ENCODE measurements at regions not wholly inside any gene's neighbourhood (a gene's known extent, or its start where the extent isn't known, plus 50 kb on each side); places are given as distances from the start of the nearest gene placed in this dataset.

DNA sequence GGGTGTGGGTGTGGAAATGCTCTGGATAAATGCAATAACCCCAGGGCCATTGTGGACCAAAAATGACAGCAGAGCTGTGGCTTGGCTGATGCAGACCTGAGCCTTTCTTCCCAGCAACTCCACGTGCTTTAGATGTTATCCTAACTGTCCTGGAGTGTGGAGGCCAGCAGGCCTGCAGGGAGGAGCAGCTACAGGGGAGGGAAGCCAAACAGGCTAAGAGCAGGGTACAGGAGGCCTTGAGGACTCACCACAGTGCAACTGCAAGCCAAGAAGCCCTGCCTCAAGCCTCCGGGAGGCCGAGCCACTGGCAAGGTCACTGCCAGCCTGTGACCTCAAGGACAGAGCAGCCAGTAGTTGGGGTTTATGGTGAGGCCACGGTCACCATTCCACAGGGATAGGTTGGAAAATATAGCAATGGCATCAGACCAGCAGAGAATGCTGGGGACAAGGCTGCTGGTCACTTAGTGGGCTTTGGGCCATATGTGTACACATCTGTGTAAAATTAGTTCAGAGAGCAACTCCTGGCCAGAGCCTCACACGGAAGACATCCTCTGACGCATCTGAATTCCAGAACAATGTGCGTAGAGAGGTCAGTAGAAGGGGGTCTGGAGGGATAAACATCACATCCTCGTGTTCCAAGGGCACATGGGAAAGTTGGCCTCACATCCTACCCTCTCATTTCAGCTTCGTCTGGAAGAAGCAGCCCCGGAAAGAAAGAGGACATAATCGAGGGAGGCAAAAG, 76.2 kb upstream of the UPP2 start:
- ChIA-PET CTCF (interaction anchor here (1.1 to 6.9 kb wide), 18 partner anchors 8 to 1094 kb away, joined by 3 to 117 read pairs (median 6); no protein-coding TSS in a partner anchor), POLR2A (no interaction called here)
- DNase-seq (ENCODE audit: extremely low spot score), result no peak
- TF ChIP-seq, protein P1, sequence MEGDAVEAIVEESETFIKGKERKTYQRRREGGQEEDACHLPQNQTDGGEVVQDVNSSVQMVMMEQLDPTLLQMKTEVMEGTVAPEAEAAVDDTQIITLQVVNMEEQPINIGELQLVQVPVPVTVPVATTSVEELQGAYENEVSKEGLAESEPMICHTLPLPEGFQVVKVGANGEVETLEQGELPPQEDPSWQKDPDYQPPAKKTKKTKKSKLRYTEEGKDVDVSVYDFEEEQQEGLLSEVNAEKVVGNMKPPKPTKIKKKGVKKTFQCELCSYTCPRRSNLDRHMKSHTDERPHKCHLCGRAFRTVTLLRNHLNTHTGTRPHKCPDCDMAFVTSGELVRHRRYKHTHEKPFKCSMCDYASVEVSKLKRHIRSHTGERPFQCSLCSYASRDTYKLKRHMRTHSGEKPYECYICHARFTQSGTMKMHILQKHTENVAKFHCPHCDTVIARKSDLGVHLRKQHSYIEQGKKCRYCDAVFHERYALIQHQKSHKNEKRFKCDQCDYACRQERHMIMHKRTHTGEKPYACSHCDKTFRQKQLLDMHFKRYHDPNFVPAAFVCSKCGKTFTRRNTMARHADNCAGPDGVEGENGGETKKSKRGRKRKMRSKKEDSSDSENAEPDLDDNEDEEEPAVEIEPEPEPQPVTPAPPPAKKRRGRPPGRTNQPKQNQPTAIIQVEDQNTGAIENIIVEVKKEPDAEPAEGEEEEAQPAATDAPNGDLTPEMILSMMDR (IDR thresholded peaks at IDR 0.05; ENCODE audit: control extremely low read depth, extremely low read depth, low read depth, missing control alignments), result no peak

DNA sequence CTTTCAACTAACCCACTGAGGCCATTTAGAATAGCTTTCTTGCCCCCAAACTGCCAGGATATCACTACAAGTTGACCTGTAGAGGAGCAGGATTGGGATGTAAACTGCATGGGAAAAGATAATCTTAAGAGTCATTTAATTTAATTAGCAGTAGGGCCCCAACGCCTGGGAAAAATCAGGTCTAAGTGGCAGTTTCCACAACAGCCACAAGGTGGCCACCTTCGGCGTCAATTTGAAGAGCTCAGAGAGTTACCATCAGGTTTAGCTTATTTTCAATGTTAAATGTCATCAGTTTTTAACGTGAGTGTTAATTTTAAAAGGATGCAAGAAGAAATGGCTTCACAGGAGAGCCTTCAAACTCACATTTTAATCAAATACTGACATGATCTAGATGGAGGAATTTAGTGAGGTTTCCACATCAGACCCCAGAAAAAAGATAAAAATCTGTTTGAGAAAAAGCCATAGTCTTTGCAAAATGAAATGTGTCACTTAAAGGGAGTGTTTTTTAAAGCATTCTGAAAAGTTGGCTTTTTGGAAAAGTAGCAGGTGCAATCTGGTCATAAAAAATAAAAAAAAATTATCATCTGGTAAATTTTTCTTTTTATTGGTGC, 77.3 kb upstream of the UPP2 start:
- POLR2A ChIA-PET, result no interaction called here
- DNase-seq (ENCODE audit: extremely low spot score), result peak; percentile 41
- TF ChIP-seq, protein P1 (IDR thresholded peaks at IDR 0.05; ENCODE audit: control extremely low read depth, extremely low read depth, low read depth, missing control alignments), result peak; percentile 84
- CTCF ChIA-PET, result interaction anchor here (0.6 to 6.9 kb wide), 40 partner anchors 10 to 1101 kb away, joined by 3 to 117 read pairs (median 4); no protein-coding TSS in a partner anchor

DNA sequence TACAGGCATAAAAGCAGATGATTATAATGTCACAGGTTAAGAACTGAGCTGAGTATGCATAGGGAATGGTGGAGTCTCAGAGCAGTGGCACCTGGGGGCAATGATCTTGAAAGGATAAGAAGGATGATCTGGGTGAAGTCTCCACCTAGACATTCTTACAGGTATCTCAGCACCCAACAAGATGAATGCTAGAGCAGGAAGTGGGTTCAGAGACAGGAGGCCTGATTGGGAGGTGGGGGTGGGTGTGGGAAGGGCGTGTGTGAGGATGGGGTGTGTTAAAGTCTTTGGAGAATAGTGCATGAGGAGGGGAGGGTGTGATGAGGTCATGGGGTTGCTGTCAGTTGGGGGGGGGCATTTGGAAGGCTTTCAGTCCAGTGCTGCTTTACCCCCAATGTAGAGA, 78.8 kb upstream of the UPP2 start:
- ChIA-PET CTCF (interaction anchor here (1.8 to 6.9 kb wide), 8 partner anchors 10 to 1096 kb away, joined by 11 to 117 read pairs (median 32); no protein-coding TSS in a partner anchor), POLR2A (no interaction called here)
- TF ChIP-seq, protein P1 (IDR thresholded peaks at IDR 0.05; ENCODE audit: control extremely low read depth, extremely low read depth, low read depth, missing control alignments), result no peak
- DNase-seq (ENCODE audit: extremely low spot score), result no peak

DNA sequence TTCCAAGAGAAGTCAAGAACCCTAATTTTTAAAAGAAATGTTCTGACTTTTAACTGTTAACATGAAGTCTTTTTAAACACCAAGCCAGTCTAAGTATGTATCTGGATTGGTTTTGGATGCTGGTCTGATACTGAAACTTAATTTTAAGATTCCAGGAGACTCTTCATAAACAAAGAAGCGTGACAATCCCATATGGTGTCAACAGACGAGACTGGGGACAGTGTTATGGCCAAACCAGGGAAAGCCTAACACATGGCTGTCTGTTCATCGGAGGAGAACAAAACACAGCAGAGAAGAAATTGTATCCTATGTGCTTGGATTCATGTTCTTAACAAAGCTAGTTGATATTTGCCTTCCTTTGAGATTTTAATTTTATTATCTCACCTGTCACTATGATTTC, 80.5 kb upstream of the UPP2 start:
- TF ChIP-seq, protein P1 (IDR thresholded peaks at IDR 0.05; ENCODE audit: control extremely low read depth, extremely low read depth, low read depth, missing control alignments), result no peak
- ChIA-PET POLR2A (no interaction called here), CTCF (interaction anchor here (0.7 to 6.9 kb wide), 7 partner anchors 10 to 732 kb away, joined by 3 to 117 read pairs (median 4); no protein-coding TSS in a partner anchor)
- no peak for DNase-seq (ENCODE audit: extremely low spot score)

DNA sequence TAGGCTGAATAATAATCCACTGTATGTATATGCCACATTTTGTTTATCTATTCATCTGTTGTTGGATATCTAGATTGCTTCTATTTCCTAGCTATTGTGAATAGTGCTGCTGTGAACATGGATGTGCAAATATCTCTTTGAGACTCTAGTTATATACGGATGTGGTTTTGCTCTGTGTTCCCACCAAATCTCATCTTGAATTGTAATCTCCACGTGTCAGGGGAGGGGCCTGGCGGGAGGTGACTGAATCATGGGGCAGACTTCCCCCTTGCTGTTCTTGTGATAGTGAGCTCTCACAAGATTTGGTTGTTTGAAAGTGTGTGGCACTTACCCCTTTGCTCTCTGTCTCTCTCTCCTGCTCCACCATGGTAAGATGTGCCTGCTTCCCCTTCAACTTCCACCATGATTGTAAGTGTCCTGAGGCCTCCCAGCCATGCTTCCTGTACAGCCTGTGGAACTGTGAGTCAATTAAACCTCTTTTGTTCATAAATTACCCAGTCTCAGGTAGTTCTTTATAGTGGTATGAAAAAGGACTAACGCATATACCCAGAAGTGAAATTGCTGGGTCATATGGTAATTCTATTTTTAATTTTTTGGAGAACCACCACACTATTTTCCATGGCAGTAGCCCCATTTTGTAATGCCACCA, 86.1 kb upstream of the UPP2 start:
- CTCF ChIA-PET, result interaction anchor here (2.2 to 5.6 kb wide), 2 partner anchors 9 to 738 kb away, joined by 7 to 49 read pairs; no protein-coding TSS in a partner anchor
- POLR2A ChIA-PET, result no interaction called here

DNA sequence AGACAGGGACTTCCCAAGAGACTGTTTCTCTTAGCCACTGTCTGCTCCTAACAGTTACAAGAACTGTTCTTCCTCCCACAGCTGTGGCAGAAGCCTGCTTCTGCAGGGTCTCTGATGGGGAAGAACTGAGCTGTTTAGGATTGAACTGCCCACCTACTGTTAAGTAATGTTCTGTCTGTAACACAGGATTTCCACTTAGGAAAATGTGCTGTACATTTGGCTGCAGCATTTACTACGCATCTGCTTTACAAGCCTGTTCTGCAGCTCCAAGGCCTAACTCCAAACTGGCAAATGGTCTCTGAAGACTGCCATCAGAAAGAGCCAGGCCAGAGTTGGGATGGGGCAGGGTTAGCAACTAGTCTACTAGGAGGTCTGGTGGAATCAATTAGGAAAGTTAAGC, 87.8 kb upstream of the UPP2 start:
- ChIA-PET CTCF (interaction anchor here (1.0 to 5.6 kb wide), 4 partner anchors 11 to 740 kb away, joined by 4 to 49 read pairs (median 6); no protein-coding TSS in a partner anchor), POLR2A (no interaction called here)
- TF ChIP-seq, protein P1 (IDR thresholded peaks at IDR 0.05; ENCODE audit: control extremely low read depth, extremely low read depth, low read depth, missing control alignments), result no peak
- no peak for DNase-seq (ENCODE audit: extremely low spot score)

More for the DNA sequence above, 86.1 kb upstream of the UPP2 start:
- DNase-seq (ENCODE audit: extremely low spot score), result no peak
- TF ChIP-seq, protein P1 (IDR thresholded peaks at IDR 0.05; ENCODE audit: control extremely low read depth, extremely low read depth, low read depth, missing control alignments), result no peak

All from GM10248 (cell line).